Caco-2 (cell line): ENCODE measurements at regions not wholly inside any gene's neighbourhood (a gene's known extent, or its start where the extent isn't known, plus 50 kb on each side); places are given as distances from the start of the nearest gene placed in this dataset.

Experiments
- BruUV-seq: library from RNA; stranded (reverse); fragments of 400-500 nt; replicated peaks from 2 replicates; lab custom pipeline; 2021; lab: Mats Ljungman, UMichigan
- CTCF ChIA-PET: fragments of 300-600 bp; sonication (Branson Sonifier 250); formaldehyde crosslinking; loops from one replicate; lab custom pipeline; 2022; ENCODE audit warnings: antibody characterized with exemption; lab: Charles Lee
- POLR2A ChIA-PET: fragments of 300-600 bp; sonication (Branson Sonifier 250); formaldehyde crosslinking; loops from one replicate; lab custom pipeline; 2022; ENCODE audit warnings: antibody characterized with exemption; lab: Charles Lee
- DNase-seq, 2 experiments: peaks; one replicate each; pipeline versions ENCODE4 v3.0.0 to v3.0.0-alpha.2; 2020 to 2022
- H3K27me3 ChIP-seq: replicated peaks from 2 replicates; pipeline ENCODE4 v1.6.0; 2011; ENCODE audit warnings: low read length; ENCODE audit not compliant: control insufficient read depth, insufficient read depth
- H3K36me3 ChIP-seq: 2 replicates; pipeline ENCODE4 v1.5.1; 2011; ENCODE audit warnings: low read length; ENCODE audit not compliant: control insufficient read depth, insufficient read depth
- H3K4me1 ChIP-seq: fragments of 250-450 bp; sonication (Bioruptor Pico); 2 replicates; pipeline ENCODE4 v1.5.1; 2020; ENCODE audit warnings: mild to moderate bottlenecking
- H3K4me3 ChIP-seq: 2 replicates; pipeline ENCODE4 v1.5.1; 2011; ENCODE audit warnings: low read depth, mild to moderate bottlenecking, control low read depth, low read length
- H3K9me3 ChIP-seq: fragments of 250-450 bp; sonication (Bioruptor Pico); 2 replicates; pipeline ENCODE4 v1.5.1; 2020; ENCODE audit warnings: mild to moderate bottlenecking, moderate library complexity
- H3K27ac Mint-ChIP-seq: one replicate; pipeline ENCODE4 v1.8.0; 2022; ENCODE audit warnings: mixed read lengths; ENCODE audit not compliant: unreplicated experiment
- H3K27me3 Mint-ChIP-seq: one replicate; pipeline ENCODE4 v1.8.0; 2022; ENCODE audit warnings: mixed read lengths; ENCODE audit not compliant: insufficient read depth, unreplicated experiment
- H3K36me3 Mint-ChIP-seq: one replicate; pipeline ENCODE4 v1.8.0; 2022; ENCODE audit warnings: mild to moderate bottlenecking, mixed read lengths; ENCODE audit not compliant: insufficient read depth, unreplicated experiment
- H3K4me1 Mint-ChIP-seq: one replicate; pipeline ENCODE4 v1.8.0; 2022; ENCODE audit warnings: low read depth, mixed read lengths; ENCODE audit not compliant: unreplicated experiment
- H3K4me3 Mint-ChIP-seq: one replicate; pipeline ENCODE4 v1.8.0; 2022; ENCODE audit warnings: mild to moderate bottlenecking, moderate library complexity, mixed read lengths; ENCODE audit not compliant: unreplicated experiment
- H3K9me3 Mint-ChIP-seq: one replicate; pipeline ENCODE4 v1.8.0; 2022; ENCODE audit warnings: mixed read lengths; ENCODE audit not compliant: unreplicated experiment
- CTCF ChIP-seq, 2 experiments: fragments of 200-600 bp in 1 of 2; IDR thresholded peaks; 1 replicate in 1 of 2; 2 replicates in 1 of 2; pipeline versions ENCODE4 v1.5.1 to v1.8.0; 2011 to 2022; ENCODE audit warnings: antibody characterized with exemption in 1 of 2, control low read depth in 1 of 2, inconsistent platforms in 1 of 2, low read depth in 1 of 2, low read length in 1 of 2, mild to moderate bottlenecking in 1 of 2, moderate library complexity in 1 of 2; ENCODE audit not compliant: insufficient read depth in 1 of 2, severe bottlenecking in 1 of 2, unreplicated experiment in 1 of 2
- intact Hi-C: fragments of 100-400 bp; cut with micrococcal nuclease; formaldehyde crosslinking; loops from one replicate; pipeline ENCODE4 v1.10.0; 2022; ENCODE audit not compliant: unreplicated experiment

- Mint-ChIP-seq H3K9me3 (peaks cover 9% of the 10 kb centered on the region), H3K4me1 (no peaks in the 10 kb centered on the region), H3K27me3 (no peaks in the 10 kb centered on the region), H3K4me3 (no peak overlapping the region), H3K36me3 (no peaks in the 10 kb centered on the region), H3K27ac (no peak overlapping the region)
- no TSS peak for BruUV-seq
- POLR2A ChIA-PET: no interaction called here
- TF ChIP-seq CTCF (IDR thresholded peaks at IDR 0.05; ENCODE audit: insufficient read depth in 1 of 2, low read depth in 1 of 2, low read length in 1 of 2, severe bottlenecking in 1 of 2, unreplicated experiment in 1 of 2): no peak
- Histone ChIP-seq H3K4me3 (no peak overlapping the region), H3K27me3 (no peaks in the 10 kb centered on the region), H3K36me3 (no peaks in the 10 kb centered on the region), H3K9me3 (no peaks in the 10 kb centered on the region), H3K4me1 (no peaks in the 10 kb centered on the region)
- intact Hi-C loops: no loop called here
- DNase-seq: no peak
- CTCF ChIA-PET: no interaction called here
Measured at GRCh38 chr5:152813526-152813925, 408.4 kb upstream of the NMUR2 start.

- CTCF ChIA-PET: no interaction called here
- intact Hi-C loops: no loop called here
- Mint-ChIP-seq H3K4me3 (no peak overlapping the region), H3K9me3 (no peaks in the 10 kb centered on the region), H3K27ac (no peak overlapping the region), H3K36me3 (no peaks in the 10 kb centered on the region), H3K4me1 (no peaks in the 10 kb centered on the region), H3K27me3 (no peaks in the 10 kb centered on the region)
- Histone ChIP-seq H3K36me3 (no peaks in the 10 kb centered on the region), H3K4me3 (no peak overlapping the region), H3K4me1 (no peaks in the 10 kb centered on the region), H3K27me3 (no peaks in the 10 kb centered on the region), H3K9me3 (no peaks in the 10 kb centered on the region)
- no TSS peak for BruUV-seq
- POLR2A ChIA-PET: no interaction called here
- TF ChIP-seq CTCF (IDR thresholded peaks at IDR 0.05; ENCODE audit: insufficient read depth in 1 of 2, low read depth in 1 of 2, low read length in 1 of 2, severe bottlenecking in 1 of 2, unreplicated experiment in 1 of 2): no peak
- no peak for DNase-seq
Measured at GRCh38 chr5:152819891-152820290, 414.8 kb upstream of the NMUR2 start.

- Histone ChIP-seq H3K4me3 (no peak overlapping the region), H3K36me3 (no peaks in the 10 kb centered on the region), H3K9me3 (no peaks in the 10 kb centered on the region), H3K27me3 (no peaks in the 10 kb centered on the region), H3K4me1 (no peaks in the 10 kb centered on the region)
- BruUV-seq: no TSS peak
- Mint-ChIP-seq H3K4me1 (no peaks in the 10 kb centered on the region), H3K36me3 (no peaks in the 10 kb centered on the region), H3K4me3 (no peak overlapping the region), H3K9me3 (no peaks in the 10 kb centered on the region), H3K27me3 (peaks cover 8% of the 10 kb centered on the region), H3K27ac (no peak overlapping the region)
- no peak for DNase-seq
- CTCF ChIA-PET: no interaction called here
- POLR2A ChIA-PET: no interaction called here
- intact Hi-C loops: no loop called here
- no peak for TF ChIP-seq CTCF (IDR thresholded peaks at IDR 0.05; ENCODE audit: insufficient read depth in 1 of 2, low read depth in 1 of 2, low read length in 1 of 2, severe bottlenecking in 1 of 2, unreplicated experiment in 1 of 2)
Measured at GRCh38 chr5:152824316-152824715, 419.2 kb upstream of the NMUR2 start.
